GM23248 (cell line): ENCODE measurements at regions not wholly inside any gene's neighbourhood (a gene's known extent, or its start where the extent isn't known, plus 50 kb on each side); places are given as distances from the start of the nearest gene placed in this dataset.

Source experiments
- EZH2 ChIP-seq: fragments of 200-600 bp; sonication (generic); IDR thresholded peaks from 2 replicates; pipeline ENCODE4 v1.6.1; 2018; ENCODE audit warnings: antibody characterized with exemption, mild to moderate bottlenecking; ENCODE audit not compliant: insufficient read depth, poor library complexity, severe bottlenecking
- EZH2phosphoT487 ChIP-seq: fragments of 200-600 bp; sonication (generic); IDR thresholded peaks from 2 replicates; pipeline ENCODE4 v1.6.1; 2018; ENCODE audit warnings: antibody characterized with exemption, moderate library complexity, mild to moderate bottlenecking, low read depth; ENCODE audit not compliant: insufficient read depth

GRCh38 chr10:131496351-131497052 lies 185.0 kb upstream of the TCERG1L start:
- no peak for TF ChIP-seq EZH2
- no peak for TF ChIP-seq EZH2phosphoT487
